Glutamatergic neuron (in vitro differentiated cells): ENCODE measurements at regions not wholly inside any gene's neighbourhood (a gene's known extent, or its start where the extent isn't known, plus 50 kb on each side); places are given as distances from the start of the nearest gene placed in this dataset.

Experiments
- DNase-seq: peaks from one replicate; pipeline ENCODE4 v3.0.0; 2022
- H3K27ac Mint-ChIP-seq: one replicate; pipeline ENCODE4 v1.8.0; 2020; ENCODE audit warnings: mild to moderate bottlenecking, mixed read lengths, inconsistent platforms; ENCODE audit not compliant: unreplicated experiment
- H3K27me3 Mint-ChIP-seq: one replicate; pipeline ENCODE4 v1.8.0; 2020; ENCODE audit warnings: mild to moderate bottlenecking, moderate library complexity, mixed read lengths, inconsistent platforms; ENCODE audit not compliant: unreplicated experiment
- H3K36me3 Mint-ChIP-seq: one replicate; pipeline ENCODE4 v1.8.0; 2020; ENCODE audit warnings: mild to moderate bottlenecking, mixed read lengths, inconsistent platforms; ENCODE audit not compliant: unreplicated experiment
- H3K4me1 Mint-ChIP-seq: one replicate; pipeline ENCODE4 v1.8.0; 2020; ENCODE audit warnings: mild to moderate bottlenecking, low read depth, mixed read lengths, inconsistent platforms; ENCODE audit not compliant: unreplicated experiment
- H3K4me3 Mint-ChIP-seq: one replicate; pipeline ENCODE4 v1.8.0; 2020; ENCODE audit warnings: mild to moderate bottlenecking, mixed read lengths, inconsistent platforms; ENCODE audit not compliant: unreplicated experiment
- H3K9me3 Mint-ChIP-seq: one replicate; pipeline ENCODE4 v1.8.0; 2020; ENCODE audit warnings: mild to moderate bottlenecking, moderate library complexity, mixed read lengths, inconsistent platforms; ENCODE audit not compliant: unreplicated experiment
- TF ChIP-seq, protein P1 (sequence below): fragments of 200-600 bp; sonication (generic); IDR thresholded peaks from one replicate; pipeline ENCODE4 v1.5.0; 2021; ENCODE audit not compliant: partially characterized antibody, unreplicated experiment

DNA sequence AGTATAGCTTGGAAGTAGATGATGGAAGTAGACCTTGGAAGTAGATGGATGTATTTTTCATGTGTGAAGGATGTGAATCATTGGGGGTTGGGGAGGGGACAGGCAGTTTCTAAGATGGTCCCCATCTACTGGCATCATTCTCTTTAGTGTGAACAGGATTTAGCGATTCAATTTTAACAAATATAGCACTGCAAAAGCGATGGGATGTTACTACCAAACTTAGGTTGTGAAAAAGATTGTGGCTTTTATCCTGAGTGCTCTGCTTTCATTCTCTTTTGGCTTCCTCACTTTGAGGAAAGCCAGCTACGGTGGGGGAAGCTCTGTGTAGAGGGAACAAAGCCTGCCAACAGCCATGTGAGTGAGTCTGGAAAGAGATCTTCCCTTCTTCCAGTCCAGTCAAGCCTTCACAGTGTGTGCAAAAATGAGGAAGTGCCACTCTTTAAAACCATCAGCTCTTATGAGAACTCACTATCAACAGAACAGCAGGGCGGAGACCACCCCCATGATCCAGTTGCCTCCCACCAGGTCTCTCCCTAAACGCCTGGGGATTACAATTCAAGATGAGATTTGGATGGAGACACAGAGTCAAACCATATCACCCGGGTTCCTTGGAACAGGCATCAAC lies 441.4 kb downstream of the SH3GL2 start:
- Mint-ChIP-seq H3K4me1 (no peaks in the 10 kb centered on the region), H3K36me3 (no peaks in the 10 kb centered on the region), H3K27me3 (no peaks in the 10 kb centered on the region), H3K4me3 (no peak overlapping the region), H3K27ac (no peak overlapping the region), H3K9me3 (no peaks in the 10 kb centered on the region)
- TF ChIP-seq, protein P1, sequence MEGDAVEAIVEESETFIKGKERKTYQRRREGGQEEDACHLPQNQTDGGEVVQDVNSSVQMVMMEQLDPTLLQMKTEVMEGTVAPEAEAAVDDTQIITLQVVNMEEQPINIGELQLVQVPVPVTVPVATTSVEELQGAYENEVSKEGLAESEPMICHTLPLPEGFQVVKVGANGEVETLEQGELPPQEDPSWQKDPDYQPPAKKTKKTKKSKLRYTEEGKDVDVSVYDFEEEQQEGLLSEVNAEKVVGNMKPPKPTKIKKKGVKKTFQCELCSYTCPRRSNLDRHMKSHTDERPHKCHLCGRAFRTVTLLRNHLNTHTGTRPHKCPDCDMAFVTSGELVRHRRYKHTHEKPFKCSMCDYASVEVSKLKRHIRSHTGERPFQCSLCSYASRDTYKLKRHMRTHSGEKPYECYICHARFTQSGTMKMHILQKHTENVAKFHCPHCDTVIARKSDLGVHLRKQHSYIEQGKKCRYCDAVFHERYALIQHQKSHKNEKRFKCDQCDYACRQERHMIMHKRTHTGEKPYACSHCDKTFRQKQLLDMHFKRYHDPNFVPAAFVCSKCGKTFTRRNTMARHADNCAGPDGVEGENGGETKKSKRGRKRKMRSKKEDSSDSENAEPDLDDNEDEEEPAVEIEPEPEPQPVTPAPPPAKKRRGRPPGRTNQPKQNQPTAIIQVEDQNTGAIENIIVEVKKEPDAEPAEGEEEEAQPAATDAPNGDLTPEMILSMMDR = no peak
- DNase-seq = no peak

DNA sequence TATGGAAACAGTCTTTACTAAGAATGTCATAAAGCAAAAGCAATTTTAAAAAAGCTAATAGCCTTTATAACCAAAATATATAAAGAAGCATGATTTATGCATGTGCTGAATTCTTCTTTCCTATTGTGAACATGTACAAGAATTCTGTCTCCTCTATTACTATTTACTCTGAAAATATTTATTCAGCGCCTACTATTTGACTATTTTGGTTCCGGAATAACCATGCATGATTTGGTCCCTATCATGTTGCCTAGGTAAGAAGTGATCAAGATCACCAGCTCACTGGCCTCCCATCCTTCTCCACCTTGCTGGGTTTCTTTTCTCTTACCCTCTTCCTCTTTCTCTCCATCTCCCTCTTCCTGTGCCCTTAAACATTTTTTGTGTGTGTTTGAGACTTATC lies 443.8 kb downstream of the SH3GL2 start:
- DNase-seq = no peak
- TF ChIP-seq, protein P1 = no peak
- Mint-ChIP-seq H3K36me3 (no peaks in the 10 kb centered on the region), H3K4me1 (no peaks in the 10 kb centered on the region), H3K27ac (no peak overlapping the region), H3K27me3 (no peaks in the 10 kb centered on the region), H3K4me3 (no peak overlapping the region), H3K9me3 (no peaks in the 10 kb centered on the region)

DNA sequence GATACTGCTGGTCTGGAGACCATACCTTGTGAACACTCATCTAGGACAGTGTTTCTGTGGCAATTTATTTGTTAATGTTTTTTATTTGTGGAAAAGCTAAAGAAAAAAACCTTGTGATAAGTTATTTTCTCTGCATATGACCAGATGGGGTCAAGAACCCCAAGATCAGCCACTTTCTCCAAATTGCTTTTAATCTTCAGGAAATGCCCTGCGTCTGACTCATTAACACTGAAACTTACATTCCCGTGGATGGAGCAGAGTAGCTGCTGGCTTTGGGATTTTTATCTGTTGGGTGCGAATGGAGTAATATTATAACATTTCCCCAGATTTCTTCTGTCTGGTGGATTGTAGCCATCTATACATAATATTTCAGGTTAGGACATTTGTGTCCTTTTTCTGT lies 444.5 kb downstream of the SH3GL2 start:
- Mint-ChIP-seq H3K36me3 (no peaks in the 10 kb centered on the region), H3K27ac (no peak overlapping the region), H3K4me3 (no peak overlapping the region), H3K4me1 (no peaks in the 10 kb centered on the region), H3K9me3 (no peaks in the 10 kb centered on the region), H3K27me3 (no peaks in the 10 kb centered on the region)
- no peak for DNase-seq
- TF ChIP-seq, protein P1 = no peak

DNA sequence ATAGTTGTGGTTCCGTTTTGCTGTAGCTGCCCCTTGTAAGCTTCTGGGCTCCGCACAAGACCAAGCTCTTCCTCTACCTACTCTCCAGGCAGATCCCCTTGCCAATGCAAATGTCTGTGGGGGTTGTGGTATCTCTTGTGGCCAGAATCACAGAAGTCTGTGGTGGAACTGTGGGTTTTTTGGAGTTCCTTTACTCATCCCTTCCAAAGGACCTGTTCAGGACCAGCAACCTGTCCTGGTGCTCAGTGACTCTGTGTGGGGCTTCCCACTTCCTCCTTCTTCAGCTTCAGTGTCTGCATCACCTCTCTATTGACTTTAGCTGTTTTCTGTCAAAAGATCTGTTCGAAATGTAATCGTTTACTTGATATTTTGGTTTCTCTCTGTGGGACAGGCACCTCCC lies 441.3 kb upstream of the ADAMTSL1 start:
- Mint-ChIP-seq H3K36me3 (peaks cover 3% of the 10 kb centered on the region), H3K4me3 (no peak overlapping the region), H3K4me1 (peaks cover 3% of the 10 kb centered on the region), H3K27ac (no peak overlapping the region), H3K9me3 (no peaks in the 10 kb centered on the region), H3K27me3 (no peaks in the 10 kb centered on the region)
- DNase-seq = no peak
- TF ChIP-seq, protein P1 = no peak

DNA sequence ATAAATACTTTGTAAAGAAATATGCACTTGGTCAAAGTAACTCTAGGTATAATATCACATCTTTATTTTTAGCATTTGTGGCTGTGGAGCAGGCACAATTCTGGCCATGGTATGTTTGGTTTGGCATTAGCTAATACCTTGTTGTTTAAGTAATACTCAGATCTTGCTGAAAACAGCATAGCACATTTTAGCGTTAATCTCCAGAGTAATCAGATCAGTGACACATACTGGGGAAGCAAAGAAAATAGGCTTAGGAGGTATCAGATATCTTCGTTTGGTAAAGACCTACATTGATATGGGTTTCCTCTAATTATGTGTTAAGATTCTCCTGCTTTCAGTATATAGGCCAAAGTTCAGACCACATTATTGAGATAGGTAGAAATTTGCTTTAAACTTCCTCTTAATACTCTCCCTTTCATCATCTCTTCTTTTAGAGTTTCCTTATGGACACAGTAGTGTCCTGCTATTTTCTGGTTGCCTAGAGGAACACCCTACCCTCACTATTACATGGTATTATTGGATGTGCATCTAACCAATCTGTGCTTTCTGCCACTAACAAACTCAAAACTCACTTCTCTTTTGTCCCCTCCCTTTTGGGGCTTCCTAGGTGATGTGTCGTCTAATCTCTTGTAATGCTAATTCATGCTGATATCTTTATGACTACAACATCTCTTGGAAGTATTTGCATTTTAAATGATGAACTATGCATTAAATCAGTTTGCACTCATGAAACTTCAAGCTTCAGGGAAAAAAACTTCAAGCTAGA lies 437.3 kb upstream of the ADAMTSL1 start:
- Mint-ChIP-seq H3K4me1 (peaks cover 10% of the 10 kb centered on the region), H3K27ac (no peak overlapping the region), H3K36me3 (no peaks in the 10 kb centered on the region), H3K4me3 (no peak overlapping the region), H3K9me3 (no peaks in the 10 kb centered on the region), H3K27me3 (no peaks in the 10 kb centered on the region)
- TF ChIP-seq, protein P1 = no peak
- no peak for DNase-seq
